ENCODE measurements at regions not wholly inside any gene's neighbourhood (a gene's known extent, or its start where the extent isn't known, plus 50 kb on each side); places are given as distances from the start of the nearest gene placed in this dataset.

GRCh38 chr2:173766537-173767289 lies 198.5 kb downstream of the SP3 start:
- no peak for TF ChIP-seq POLR2A (IDR thresholded peaks at IDR 0.05)
- no peak for TF ChIP-seq CTCF (IDR thresholded peaks at IDR 0.05)
- intact Hi-C loops (cut with DNase I) = no loop called here
- no peak for ATAC-seq

GRCh38 chr2:173770947-173771678 lies 194.1 kb downstream of the SP3 start:
- Histone ChIP-seq H3K27ac (no peak overlapping the region), H3K4me3 (no peak overlapping the region), H3K36me3 (no peaks in the 10 kb centered on the region), H3K27me3 (no peaks in the 10 kb centered on the region), H3K4me1 (no peaks in the 10 kb centered on the region), H3K9me3 (no peaks in the 10 kb centered on the region)
- no peak for DNase-seq
- 77% methylated on average over 5 of the region's 5 CpGs for WGBS (ENCODE audit: insufficient coverage, low coverage, low lambda C conversion rate, missing lambda C conversion rate)
- ATAC-seq = no peak
- intact Hi-C loops (cut with DNase I) = no loop called here
- TF ChIP-seq POLR2A (IDR thresholded peaks at IDR 0.05) (no peak), CTCF (IDR thresholded peaks at IDR 0.05) (no peak)

More at GRCh38 chr2:173766537-173767289, 198.5 kb downstream of the SP3 start:
- Histone ChIP-seq H3K4me3 (no peak overlapping the region), H3K4me1 (no peaks in the 10 kb centered on the region), H3K9me3 (no peaks in the 10 kb centered on the region), H3K27ac (no peak overlapping the region), H3K36me3 (no peaks in the 10 kb centered on the region), H3K27me3 (no peaks in the 10 kb centered on the region)
- WGBS (ENCODE audit: insufficient coverage, low coverage, low lambda C conversion rate, missing lambda C conversion rate) = 49% methylated on average over 8 of the region's 8 CpGs
- DNase-seq = no peak

GRCh38 chr2:173772205-173772604 lies 193.0 kb downstream of the SP3 start:
- ATAC-seq (no peak), DNase-seq (no peak)
- Histone ChIP-seq H3K4me3 (no peak overlapping the region), H3K4me1 (no peaks in the 10 kb centered on the region), H3K9me3 (no peaks in the 10 kb centered on the region), H3K36me3 (no peaks in the 10 kb centered on the region), H3K27ac (no peak overlapping the region), H3K27me3 (no peaks in the 10 kb centered on the region)
- TF ChIP-seq POLR2A (IDR thresholded peaks at IDR 0.05) = no peak
- TF ChIP-seq CTCF (IDR thresholded peaks at IDR 0.05) = no peak
- 68% methylated on average over 3 of the region's 3 CpGs for WGBS (ENCODE audit: insufficient coverage, low coverage, low lambda C conversion rate, missing lambda C conversion rate)
- intact Hi-C loops (cut with DNase I) = no loop called here

- 40% methylated on average over 1 of the region's 4 CpGs for WGBS (ENCODE audit: insufficient coverage, low coverage, low lambda C conversion rate, missing lambda C conversion rate)
- Histone ChIP-seq H3K27ac (no peak overlapping the region), H3K4me1 (no peaks in the 10 kb centered on the region), H3K4me3 (no peak overlapping the region), H3K9me3 (no peaks in the 10 kb centered on the region), H3K36me3 (no peaks in the 10 kb centered on the region), H3K27me3 (no peaks in the 10 kb centered on the region)
- ATAC-seq = no peak
- TF ChIP-seq POLR2A (IDR thresholded peaks at IDR 0.05) (no peak), CTCF (IDR thresholded peaks at IDR 0.05) (no peak)
- intact Hi-C loops (cut with DNase I) = no loop called here
- DNase-seq = no peak
Measured at GRCh38 chr2:173773076-173773475, 192.1 kb downstream of the SP3 start.

All from right lobe of liver (tissue), 6 donors.